Motor neuron (in vitro differentiated cells): ENCODE measurements at regions not wholly inside any gene's neighbourhood (a gene's known extent, or its start where the extent isn't known, plus 50 kb on each side); places are given as distances from the start of the nearest gene placed in this dataset.

Experiments
- ATAC-seq, 8 experiments: fragments of 200-7000 bp; cut with Tn5 transposase; replicated peaks in 6 of 8; 2 replicates each; pipeline ENCODE4 v1.8.0; 2021; ENCODE audit warnings: mild to moderate bottlenecking in 8 of 8, moderate library complexity in 8 of 8
- H3K27ac ChIP-seq, 2 donors: fragments of 250-450 bp; sonication (Bioruptor Pico); 2 replicates each; pipeline ENCODE4 v1.9.0; 2021; ENCODE audit warnings: antibody characterized with exemption in 2 of 2, mild to moderate bottlenecking in 2 of 2, moderate library complexity in 1 of 2
- H3K4me1 ChIP-seq, 2 donors: fragments of 250-450 bp; sonication (Bioruptor Pico); replicated peaks in 1 of 2; 2 replicates each; pipeline ENCODE4 v1.6.1; 2021; ENCODE audit warnings: antibody characterized with exemption in 2 of 2, mild to moderate bottlenecking in 2 of 2, moderate library complexity in 1 of 2
- H3K4me3 ChIP-seq, 5 donors: fragments of 250-450 bp; sonication (Bioruptor Pico); 2 replicates each; pipeline ENCODE4 v1.9.0; 2021; ENCODE audit warnings: antibody characterized with exemption in 5 of 5, mild to moderate bottlenecking in 5 of 5, moderate library complexity in 4 of 5
- WGBS, 10 experiments: fragments of 450-650 bp; shearing (Covaris generic); methylation state at CpG; one replicate each; pipeline ENCODE4 v1.0.0; 2022; 5-methylcytosine and 5-hydroxymethylcytosine counted together
- in situ Hi-C, 9 experiments: fragments of 400-800 bp; cut with MboI; loops; one replicate each; pipeline ENCODE4 v1.15.0; 2021; ENCODE audit warnings: low sequenced_read_pairs in 9 of 9, low pct_unique_long_range_greater_than_20kb in 2 of 9; ENCODE audit not compliant: unreplicated experiment in 9 of 9

GRCh38 chr1:68358439-68358838, 91.3 kb downstream of the RPE65 start:
- peaks cover 2 to 12% of the 10 kb centered on the region in 2 donors for H3K4me1 ChIP-seq
- 5 to 100% (median 71%) methylated on average over 1 to 4 of the region's 4 CpGs; no CpG with 5 or more reads in 1 of the 10 experiments for WGBS, 10 experiments
- no peak overlapping the region for H3K4me3 ChIP-seq
- in situ Hi-C loops, result no loop called here
- H3K27ac ChIP-seq, result no peak overlapping the region
- ATAC-seq, result peak in 2 of 8 experiments; percentile 11 to 22

- no peak for ATAC-seq
These were observed 94.1 kb downstream of the RPE65 start for GRCh38 chr1:68355614-68356013.

GRCh38 chr1:68352202-68352601, 97.6 kb downstream of the RPE65 start:
- 20 to 100% (median 79%) methylated on average over 1 to 2 of the region's 2 CpGs for WGBS, 10 experiments
- H3K4me3 ChIP-seq, result no peak overlapping the region
- in situ Hi-C loops, result no loop called here
- peak in 1 of 8 experiments; percentile 70 for ATAC-seq
- no peaks in the 10 kb centered on the region for H3K4me1 ChIP-seq
- H3K27ac ChIP-seq, result no peak overlapping the region

More at GRCh38 chr1:68355614-68356013, 94.1 kb downstream of the RPE65 start:
- Histone ChIP-seq H3K4me1 (peaks cover 2 to 10% of the 10 kb centered on the region in 2 donors), H3K4me3 (no peak overlapping the region), H3K27ac (no peak overlapping the region)
- in situ Hi-C loops, result no loop called here
- 49 to 90% (median 79%) methylated on average over 2 to 3 of the region's 3 CpGs for WGBS, 10 experiments

- ATAC-seq, result no peak
- Histone ChIP-seq H3K4me3 (no peak overlapping the region), H3K27ac (no peak overlapping the region), H3K4me1 (no peaks in the 10 kb centered on the region)
- in situ Hi-C loops, result loop anchor here in 7 of 9 experiments (10.0 to 25.0 kb wide), 5 partner anchors 210 to 493 kb away; no protein-coding TSS in a partner anchor
- 100% methylated on average over 1 of the region's 2 CpGs; no CpG with 5 or more reads in 6 of the 10 experiments for WGBS, 10 experiments
These were observed 102.3 kb downstream of the RPE65 start for GRCh38 chr1:68347415-68347814.

- 17 to 81% (median 51%) methylated on average over 2 to 3 of the region's 3 CpGs for WGBS, 10 experiments
- no peaks in the 10 kb centered on the region for H3K4me1 ChIP-seq
- no peak overlapping the region for H3K4me3 ChIP-seq
- H3K27ac ChIP-seq, result no peak overlapping the region
- ATAC-seq, result peak in 1 of 8 experiments; percentile 27
- in situ Hi-C loops, result loop anchor here in 7 of 9 experiments (10.0 to 25.0 kb wide), 5 partner anchors 209 to 491 kb away; no protein-coding TSS in a partner anchor
These were observed 103.5 kb downstream of the RPE65 start for GRCh38 chr1:68346188-68346808.

GRCh38 chr1:68344208-68344607, 105.5 kb downstream of the RPE65 start:
- peak in 1 of 8 experiments; percentile 16 for ATAC-seq
- H3K27ac ChIP-seq, result no peak overlapping the region

GRCh38 chr1:68340951-68341350, 108.6 kb upstream of the WLS start:
- no peak overlapping the region for H3K27ac ChIP-seq
- H3K4me3 ChIP-seq, result no peak overlapping the region
- ATAC-seq, result no peak
- 76 to 96% (median 87%) methylated on average over 5 of the region's 5 CpGs for WGBS, 10 experiments
- in situ Hi-C loops, result loop anchor here in 7 of 9 experiments (10.0 to 25.0 kb wide), 5 partner anchors 204 to 486 kb away; no protein-coding TSS in a partner anchor
- no peaks in the 10 kb centered on the region for H3K4me1 ChIP-seq

More at GRCh38 chr1:68344208-68344607, 105.5 kb downstream of the RPE65 start:
- WGBS, 10 experiments, result 31 to 98% (median 91%) methylated on average over 1 to 4 of the region's 4 CpGs
- H3K4me1 ChIP-seq, result no peaks in the 10 kb centered on the region
- no peak overlapping the region for H3K4me3 ChIP-seq
- in situ Hi-C loops, result loop anchor here in 7 of 9 experiments (10.0 to 25.0 kb wide), 5 partner anchors 207 to 489 kb away; no protein-coding TSS in a partner anchor

- peak in 1 of 8 experiments; percentile 55 for ATAC-seq
- in situ Hi-C loops, result loop anchor here in 5 of 9 experiments (10.0 to 25.0 kb wide), 4 partner anchors 202 to 477 kb away; no protein-coding TSS in a partner anchor
- no peaks in the 10 kb centered on the region for H3K4me1 ChIP-seq
- H3K4me3 ChIP-seq, result no peak overlapping the region
- no peak overlapping the region for H3K27ac ChIP-seq
These were observed 107.2 kb upstream of the WLS start for GRCh38 chr1:68339505-68339904.

- in situ Hi-C loops, result loop anchor here in 5 of 9 experiments (10.0 to 25.0 kb wide), 4 partner anchors 201 to 476 kb away; no protein-coding TSS in a partner anchor
- ATAC-seq, result no peak
- Histone ChIP-seq H3K4me3 (no peak overlapping the region), H3K4me1 (no peaks in the 10 kb centered on the region), H3K27ac (no peak overlapping the region)
- WGBS, 10 experiments, result 100% methylated on average over 1 of the region's 1 CpG; no CpG with 5 or more reads in 3 of the 10 experiments
These were observed 105.8 kb upstream of the WLS start for GRCh38 chr1:68338081-68338480.

GRCh38 chr1:68332041-68332440, 99.7 kb upstream of the WLS start:
- no peak overlapping the region for H3K4me3 ChIP-seq
- WGBS, 10 experiments, result 0 to 100% (median 65%) methylated on average over 1 to 4 of the region's 4 CpGs
- in situ Hi-C loops, result loop anchor here in 5 of 9 experiments (10.0 to 25.0 kb wide), 4 partner anchors 195 to 470 kb away; no protein-coding TSS in a partner anchor

GRCh38 chr1:68331117-68331865, 99.0 kb upstream of the WLS start:
- no peak overlapping the region for H3K27ac ChIP-seq
- H3K4me1 ChIP-seq, result no peaks in the 10 kb centered on the region
- peak in 7 of 8 experiments; percentile 36 to 97 (median 57) for ATAC-seq
- 60 to 100% (median 86%) methylated on average over 1 to 2 of the region's 2 CpGs for WGBS, 10 experiments
- H3K4me3 ChIP-seq, result no peak overlapping the region
- in situ Hi-C loops, result loop anchor here in 5 of 9 experiments (10.0 to 25.0 kb wide), 4 partner anchors 194 to 469 kb away; no protein-coding TSS in a partner anchor

More at GRCh38 chr1:68332041-68332440, 99.7 kb upstream of the WLS start:
- no peaks in the 10 kb centered on the region for H3K4me1 ChIP-seq
- no peak overlapping the region for H3K27ac ChIP-seq
- ATAC-seq, result peak in 1 of 8 experiments; percentile 32

- 15 to 83% (median 63%) methylated on average over 2 of the region's 2 CpGs; no CpG with 5 or more reads in 1 of the 10 experiments for WGBS, 10 experiments
- in situ Hi-C loops, result loop anchor here in 5 of 9 experiments (10.0 to 25.0 kb wide), 4 partner anchors 193 to 468 kb away; no protein-coding TSS in a partner anchor
- no peak for ATAC-seq
These were observed 98.1 kb upstream of the WLS start for GRCh38 chr1:68330391-68330790.

More at GRCh38 chr1:68330391-68330790, 98.1 kb upstream of the WLS start:
- no peaks in the 10 kb centered on the region for H3K4me1 ChIP-seq
- no peak overlapping the region for H3K4me3 ChIP-seq
- no peak overlapping the region for H3K27ac ChIP-seq
